ENCODE measurements at regions not wholly inside any gene's neighbourhood (a gene's known extent, or its start where the extent isn't known, plus 50 kb on each side); places are given as distances from the start of the nearest gene placed in this dataset.

DNA sequence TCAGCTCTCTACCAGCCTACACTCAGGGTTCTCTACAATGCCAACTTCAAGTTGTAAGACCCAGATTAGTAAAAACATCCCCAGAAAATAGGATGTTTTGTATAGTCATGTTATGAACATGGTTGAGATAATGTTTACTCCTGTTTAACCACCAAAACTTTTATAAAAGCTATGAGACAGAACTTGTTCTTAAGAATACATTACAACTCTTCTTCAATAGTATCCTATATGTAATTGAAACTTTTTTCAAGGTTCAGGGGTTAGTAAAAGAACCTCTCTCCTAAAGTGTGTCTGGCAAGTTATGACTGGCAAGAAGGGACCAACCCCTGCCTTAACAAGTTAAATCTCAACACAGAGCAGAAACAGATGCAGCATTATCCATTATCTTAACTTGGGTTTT lies 118.8 kb upstream of the STK17B start (continued):
- TF ChIP-seq, protein P1, sequence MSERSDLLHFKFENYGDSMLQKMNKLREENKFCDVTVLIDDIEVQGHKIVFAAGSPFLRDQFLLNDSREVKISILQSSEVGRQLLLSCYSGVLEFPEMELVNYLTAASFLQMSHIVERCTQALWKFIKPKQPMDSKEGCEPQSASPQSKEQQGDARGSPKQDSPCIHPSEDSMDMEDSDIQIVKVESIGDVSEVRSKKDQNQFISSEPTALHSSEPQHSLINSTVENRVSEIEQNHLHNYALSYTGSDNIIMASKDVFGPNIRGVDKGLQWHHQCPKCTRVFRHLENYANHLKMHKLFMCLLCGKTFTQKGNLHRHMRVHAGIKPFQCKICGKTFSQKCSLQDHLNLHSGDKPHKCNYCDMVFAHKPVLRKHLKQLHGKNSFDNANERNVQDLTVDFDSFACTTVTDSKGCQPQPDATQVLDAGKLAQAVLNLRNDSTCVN (CRISPR knock-in tag; IDR thresholded peaks at IDR 0.05) = no peak
- no peak for TF ChIP-seq SMARCA4 (IDR thresholded peaks at IDR 0.05)
- no peak for TF ChIP-seq YBX1 (IDR thresholded peaks at IDR 0.05)
- TF ChIP-seq TCFL5 (CRISPR knock-in tag; conservative IDR thresholded peaks at IDR 0.05) = no peak

DNA sequence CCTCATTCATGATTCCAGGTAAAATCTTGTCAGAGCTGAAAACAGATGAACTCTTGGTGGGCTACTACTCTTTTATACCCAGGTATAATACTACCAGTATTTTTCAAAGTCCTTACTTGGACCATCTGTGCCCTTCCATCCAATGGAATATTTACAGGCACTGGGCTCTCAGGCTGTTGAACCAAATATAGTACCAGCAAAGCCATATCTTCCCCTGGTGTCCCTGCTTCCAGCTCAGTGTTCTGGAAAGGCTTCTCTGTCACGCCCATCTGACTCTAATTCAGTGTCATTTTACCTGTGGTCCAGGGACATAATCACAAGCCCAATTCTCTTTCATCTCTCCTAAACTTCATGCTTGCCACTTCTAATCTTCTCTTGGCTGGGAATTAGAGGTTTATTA lies 119.2 kb upstream of the STK17B start:
- WGBS (ENCODE audit: insufficient coverage, low coverage, missing lambda C conversion rate) = 71% methylated on average over 1 of the region's 1 CpG
- BruUV-seq (replicated peaks) = no TSS peak
- no peaks in the 10 kb centered on the region; the same call in 1 of the 2 replicates for H4K20me1 ChIP-seq (replicated peaks; ENCODE audit: control insufficient read depth, insufficient read depth, low read length)
- H3K27me3 ChIP-seq (ENCODE audit: control insufficient read depth in 2 of 2, insufficient read depth in 2 of 2, low read length in 2 of 2) = no peaks in the 10 kb centered on the region
- H3K36me3 ChIP-seq (ENCODE audit: control insufficient read depth, insufficient read depth, low read length) = no peaks in the 10 kb centered on the region
- no peak overlapping the region for H3K4me3 ChIP-seq
- in situ Hi-C loops (cut with MboI) = loop anchor here (10.0 kb wide), 1 partner anchor 164 kb away; no protein-coding TSS in a partner anchor
- CTCF ChIA-PET (ENCODE audit: low intra/inter-chr PET ratio) = no interaction called here
- no peak overlapping the region for H2AFZ ChIP-seq (ENCODE audit: low read depth, low read length)
- H3K9me1 ChIP-seq (ENCODE audit: control insufficient read depth, insufficient read depth, low read length) = no peaks in the 10 kb centered on the region
- intact Hi-C loops (cut with micrococcal nuclease) = loop anchor here (5.0 kb wide), 1 partner anchor 213 kb away; no protein-coding TSS in a partner anchor
- no peak overlapping the region for H3K4me2 ChIP-seq (ENCODE audit: insufficient read depth, low read length)
- POLR2A ChIA-PET = no interaction called here
- no peak for ATAC-seq
- no peak overlapping the region for H3K9ac ChIP-seq (ENCODE audit: insufficient read depth in 1 of 2, low read depth in 2 of 2, low read length in 2 of 2)
- FAIRE-seq = no peak
- H3K79me2 ChIP-seq (ENCODE audit: control insufficient read depth, insufficient read depth, low read length) = no peaks in the 10 kb centered on the region
- H3K9me3 ChIP-seq (replicated peaks; ENCODE audit: control insufficient read depth, insufficient read depth, low read depth, low read length) = no peaks in the 10 kb centered on the region
- DNase-seq (ENCODE audit: extremely low read depth in 1 of 4, low spot score in 3 of 4) = no peak
- H3K27ac ChIP-seq (ENCODE audit: extremely low read depth, low read depth, low read length) = no peak overlapping the region
- no peaks in the 10 kb centered on the region for H3K4me1 ChIP-seq (replicated peaks in 1 of 2; ENCODE audit: control insufficient read depth in 2 of 2, insufficient read depth in 2 of 2, low read length in 2 of 2)
- TF ChIP-seq CBX1 (IDR thresholded peaks at IDR 0.05; ENCODE audit: low read depth) = no peak
- TF ChIP-seq NR1H2 (CRISPR knock-in tag; IDR thresholded peaks at IDR 0.05) = no peak
- TF ChIP-seq NR2C2 (CRISPR knock-in tag; IDR thresholded peaks at IDR 0.05) = no peak
- no peak for TF ChIP-seq NR2C2 (tag; IDR thresholded peaks at IDR 0.05)
- TF ChIP-seq ZNF583 (CRISPR knock-in tag; IDR thresholded peaks at IDR 0.05) = no peak
- TF ChIP-seq HMGN3 (IDR thresholded peaks at IDR 0.05; ENCODE audit: borderline replicate concordance, extremely low read depth, insufficient read length, low read depth, low read length) = no peak
- TF ChIP-seq, protein P2, sequence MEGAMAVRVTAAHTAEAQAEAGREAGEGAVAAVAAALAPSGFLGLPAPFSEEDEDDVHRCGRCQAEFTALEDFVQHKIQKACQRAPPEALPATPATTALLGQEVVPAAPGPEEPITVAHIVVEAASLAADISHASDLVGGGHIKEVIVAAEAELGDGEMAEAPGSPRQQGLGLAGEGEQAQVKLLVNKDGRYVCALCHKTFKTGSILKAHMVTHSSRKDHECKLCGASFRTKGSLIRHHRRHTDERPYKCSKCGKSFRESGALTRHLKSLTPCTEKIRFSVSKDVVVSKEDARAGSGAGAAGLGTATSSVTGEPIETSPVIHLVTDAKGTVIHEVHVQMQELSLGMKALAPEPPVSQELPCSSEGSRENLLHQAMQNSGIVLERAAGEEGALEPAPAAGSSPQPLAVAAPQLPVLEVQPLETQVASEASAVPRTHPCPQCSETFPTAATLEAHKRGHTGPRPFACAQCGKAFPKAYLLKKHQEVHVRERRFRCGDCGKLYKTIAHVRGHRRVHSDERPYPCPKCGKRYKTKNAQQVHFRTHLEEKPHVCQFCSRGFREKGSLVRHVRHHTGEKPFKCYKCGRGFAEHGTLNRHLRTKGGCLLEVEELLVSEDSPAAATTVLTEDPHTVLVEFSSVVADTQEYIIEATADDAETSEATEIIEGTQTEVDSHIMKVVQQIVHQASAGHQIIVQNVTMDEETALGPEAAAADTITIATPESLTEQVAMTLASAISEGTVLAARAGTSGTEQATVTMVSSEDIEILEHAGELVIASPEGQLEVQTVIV (CRISPR knock-in tag; IDR thresholded peaks at IDR 0.05; ENCODE audit: borderline replicate concordance) = no peak
- TF ChIP-seq POLR2A (conservative IDR thresholded peaks at IDR 0.05) = no peak
- TF ChIP-seq SIX5 (IDR thresholded peaks at IDR 0.05; ENCODE audit: borderline replicate concordance in 1 of 2, insufficient read depth in 1 of 2, low read depth in 1 of 2, low read length in 2 of 2) = no peak
- no peak for TF ChIP-seq CCNT2 (IDR thresholded peaks at IDR 0.05; ENCODE audit: borderline replicate concordance, extremely low read depth, insufficient read length, low read depth, low read length)
